Activated naive CD4-positive, alpha-beta T cell treated with anti-CD3 and anti-CD28 coated beads, Interleukin-2, amount 10 ng/mL, durations not matched to agents 7 days and 5 days (primary cell): ENCODE measurements at regions not wholly inside any gene's neighbourhood (a gene's known extent, or its start where the extent isn't known, plus 50 kb on each side); places are given as distances from the start of the nearest gene placed in this dataset.
A peak's percentile ranks its signal among the peaks of the same experiment; 100 is the strongest.

Experiments used
- CTCF ChIA-PET: fragments of 350-600 bp; sonication (Branson Sonifier 250); formaldehyde crosslinking; loops from one replicate; lab custom pipeline; 2021; ENCODE audit warnings: antibody characterized with exemption; lab: Charles Lee
- DNase-seq: peaks from one replicate; pipeline ENCODE4 v3.0.0-alpha.2; 2020
- H3K27ac Mint-ChIP-seq: one replicate; pipeline ENCODE4 v1.8.0; 2021; ENCODE audit warnings: mild to moderate bottlenecking, moderate library complexity, mixed read lengths
- H3K27me3 Mint-ChIP-seq: one replicate; pipeline ENCODE4 v1.8.0; 2021; ENCODE audit warnings: mild to moderate bottlenecking, mixed read lengths
- H3K36me3 Mint-ChIP-seq: one replicate; pipeline ENCODE4 v1.8.0; 2021; ENCODE audit warnings: mixed read lengths
- H3K4me1 Mint-ChIP-seq: one replicate; pipeline ENCODE4 v1.8.0; 2021; ENCODE audit warnings: mixed read lengths
- H3K4me3 Mint-ChIP-seq: one replicate; pipeline ENCODE4 v1.8.0; 2021; ENCODE audit warnings: mild to moderate bottlenecking, moderate library complexity, mixed read lengths
- H3K9me3 Mint-ChIP-seq: one replicate; pipeline ENCODE4 v1.8.0; 2021; ENCODE audit warnings: mixed read lengths

DNA sequence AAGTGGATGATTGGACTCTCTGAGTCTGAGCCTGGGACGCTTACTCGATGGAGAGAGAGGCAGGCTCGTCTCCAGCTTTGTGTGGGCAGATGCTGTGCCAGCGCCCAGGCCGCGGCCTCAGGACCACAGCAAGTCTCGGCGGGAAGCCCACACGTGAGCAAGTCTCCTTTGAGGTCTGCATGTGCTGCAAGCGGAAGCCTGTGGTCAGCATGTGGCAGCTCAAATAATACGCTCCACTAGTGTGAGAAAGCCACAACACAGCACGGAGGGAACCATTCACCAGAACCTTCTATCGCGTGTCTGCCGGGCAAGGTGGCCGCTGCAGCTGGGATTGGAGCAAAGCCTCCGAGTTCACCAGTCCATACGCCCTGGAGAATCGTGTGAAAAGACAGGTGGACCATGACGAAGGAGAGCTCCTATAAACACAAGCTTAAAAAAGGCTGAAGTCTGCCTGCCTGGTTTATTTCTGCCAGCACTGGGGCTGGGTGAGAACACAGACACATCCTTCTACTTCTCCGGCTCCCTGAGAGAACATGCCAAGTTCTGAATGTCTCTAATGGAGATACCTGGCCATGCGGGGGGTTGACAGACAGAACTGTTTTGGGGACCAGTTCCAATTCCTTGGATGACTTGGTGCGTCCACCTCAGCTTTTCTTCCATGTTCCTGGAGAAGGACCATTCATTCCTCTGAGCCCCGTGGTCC lies 82.0 kb upstream of the LRIG1 start:
- Mint-ChIP-seq H3K27ac (no peak overlapping the region), H3K4me1 (peaks cover 9% of the 10 kb centered on the region), H3K4me3 (no peak overlapping the region), H3K36me3 (no peaks in the 10 kb centered on the region), H3K9me3 (peaks cover 9% of the 10 kb centered on the region), H3K27me3 (peaks cover 21% of the 10 kb centered on the region)
- CTCF ChIA-PET: no interaction called here
- peak; percentile 43 for DNase-seq

DNA sequence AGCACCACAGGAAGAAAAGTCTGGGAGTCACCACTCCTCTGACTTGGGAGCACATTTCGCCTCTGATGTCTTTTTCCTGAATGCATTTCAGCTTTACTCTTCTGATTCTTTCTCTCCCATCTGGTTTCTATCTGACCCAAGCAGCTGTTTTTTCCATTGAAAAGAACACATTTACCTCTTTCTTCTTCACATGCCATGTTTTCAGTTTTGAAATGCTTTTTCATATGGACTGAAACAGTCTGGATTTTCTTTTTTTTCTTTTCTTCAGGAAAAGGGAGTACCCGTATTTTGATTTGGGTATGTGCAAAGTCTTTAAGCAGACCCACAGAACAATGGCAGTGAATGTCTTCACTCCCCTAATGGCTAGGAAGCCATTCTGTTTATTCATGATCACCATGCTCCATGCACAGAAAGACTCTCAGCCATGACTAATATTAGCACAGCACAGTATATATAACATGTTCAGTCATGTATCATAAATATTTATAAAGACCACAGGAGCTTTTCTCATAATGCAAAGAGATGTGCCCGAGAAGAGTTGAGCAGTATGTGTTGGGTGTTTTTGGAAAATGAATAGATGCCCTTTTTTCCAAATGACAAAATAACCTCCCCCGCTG lies 82.7 kb upstream of the LRIG1 start:
- CTCF ChIA-PET: no interaction called here
- peaks cover 17% of the 10 kb centered on the region for H3K27me3 Mint-ChIP-seq
- H3K27ac Mint-ChIP-seq: no peak overlapping the region
- DNase-seq: no peak
- no peak overlapping the region for H3K4me3 Mint-ChIP-seq
- no peaks in the 10 kb centered on the region for H3K36me3 Mint-ChIP-seq
- peaks cover 9% of the 10 kb centered on the region for H3K4me1 Mint-ChIP-seq
- peaks cover 6% of the 10 kb centered on the region for H3K9me3 Mint-ChIP-seq

DNA sequence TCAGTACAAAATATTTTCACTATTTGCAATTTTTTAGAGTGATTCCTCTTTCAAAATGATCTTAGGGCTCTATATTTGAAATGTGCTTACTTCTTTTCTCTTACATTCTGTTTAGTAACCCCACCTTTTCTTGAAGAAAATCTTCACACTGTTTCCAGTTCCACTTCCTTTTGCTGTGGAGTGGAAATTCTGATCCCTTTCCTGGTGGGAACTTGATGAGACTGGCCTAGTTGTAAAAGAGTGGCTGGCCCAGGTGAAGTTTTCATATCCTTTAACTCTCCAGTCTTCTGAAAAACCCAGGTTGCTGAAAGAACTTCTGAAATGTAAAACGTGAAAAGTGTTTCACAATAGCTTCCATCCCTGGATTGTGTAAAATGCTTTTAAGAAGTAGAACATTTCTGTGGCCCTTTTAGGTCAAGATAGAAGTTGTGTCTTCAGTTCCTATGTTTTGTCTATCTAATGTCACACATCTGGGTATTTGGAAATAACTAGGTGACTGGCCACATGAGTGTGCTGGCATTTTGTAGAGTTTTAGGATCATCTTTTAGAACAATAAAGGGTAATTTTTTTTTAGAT lies 84.8 kb upstream of the LRIG1 start:
- CTCF ChIA-PET: no interaction called here
- H3K4me1 Mint-ChIP-seq: peaks cover 9% of the 10 kb centered on the region
- no peak overlapping the region for H3K27ac Mint-ChIP-seq
- no peak for DNase-seq
- no peak overlapping the region for H3K4me3 Mint-ChIP-seq
- no peaks in the 10 kb centered on the region for H3K36me3 Mint-ChIP-seq
- no peaks in the 10 kb centered on the region for H3K9me3 Mint-ChIP-seq
- H3K27me3 Mint-ChIP-seq: peaks cover 12% of the 10 kb centered on the region

DNA sequence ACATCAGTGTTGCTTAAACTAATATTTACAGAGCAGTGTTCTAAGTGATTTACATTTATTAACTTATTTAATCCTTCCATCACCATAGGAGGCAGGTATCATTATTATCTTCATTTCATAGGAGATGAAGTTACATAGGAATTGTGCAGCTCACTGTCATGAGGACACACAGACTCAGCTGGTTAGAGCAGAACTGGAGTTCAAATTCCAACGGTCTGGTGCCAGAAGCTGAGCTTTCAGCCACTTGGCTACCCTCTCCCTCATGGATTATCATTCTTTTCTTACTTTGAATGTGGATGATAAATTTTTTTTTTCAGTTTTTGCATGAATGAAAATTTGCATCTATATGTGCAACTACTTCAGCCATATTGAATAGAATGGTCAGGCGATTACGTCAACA lies 86.0 kb upstream of the LRIG1 start:
- Mint-ChIP-seq H3K4me3 (no peak overlapping the region), H3K9me3 (no peaks in the 10 kb centered on the region), H3K4me1 (peaks cover 9% of the 10 kb centered on the region), H3K27me3 (peaks cover 12% of the 10 kb centered on the region), H3K27ac (no peak overlapping the region), H3K36me3 (no peaks in the 10 kb centered on the region)
- CTCF ChIA-PET: no interaction called here
- no peak for DNase-seq

DNA sequence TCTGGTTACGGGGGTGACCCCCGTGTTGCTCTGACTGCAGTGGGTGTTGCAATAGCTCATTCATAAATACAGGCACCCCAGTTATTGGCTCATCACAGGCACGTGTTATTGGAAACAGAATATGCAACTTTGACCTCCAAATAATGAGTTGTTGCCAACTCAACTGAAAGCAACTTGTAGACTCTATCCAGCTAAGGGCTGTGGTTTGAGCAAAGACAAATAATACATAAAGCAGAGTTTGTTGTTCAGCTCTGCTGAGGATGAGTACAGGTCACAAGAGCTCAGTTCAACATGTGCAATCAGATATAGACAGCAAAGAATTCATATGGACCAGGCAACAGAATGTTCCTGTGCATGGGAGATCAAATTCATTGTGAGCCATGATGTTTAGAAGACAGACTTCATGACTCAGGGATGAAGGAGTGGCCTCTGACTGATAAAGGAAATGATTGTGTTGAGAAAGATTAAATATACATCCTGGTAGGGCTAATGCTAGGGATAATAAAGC lies 87.6 kb upstream of the LRIG1 start:
- DNase-seq: no peak
- CTCF ChIA-PET: no interaction called here
- no peaks in the 10 kb centered on the region for H3K9me3 Mint-ChIP-seq
- H3K4me3 Mint-ChIP-seq: no peak overlapping the region
- H3K36me3 Mint-ChIP-seq: no peaks in the 10 kb centered on the region
- H3K27ac Mint-ChIP-seq: no peak overlapping the region
- H3K27me3 Mint-ChIP-seq: peaks cover 15% of the 10 kb centered on the region
- H3K4me1 Mint-ChIP-seq: peaks cover under 1% of the 10 kb centered on the region

DNA sequence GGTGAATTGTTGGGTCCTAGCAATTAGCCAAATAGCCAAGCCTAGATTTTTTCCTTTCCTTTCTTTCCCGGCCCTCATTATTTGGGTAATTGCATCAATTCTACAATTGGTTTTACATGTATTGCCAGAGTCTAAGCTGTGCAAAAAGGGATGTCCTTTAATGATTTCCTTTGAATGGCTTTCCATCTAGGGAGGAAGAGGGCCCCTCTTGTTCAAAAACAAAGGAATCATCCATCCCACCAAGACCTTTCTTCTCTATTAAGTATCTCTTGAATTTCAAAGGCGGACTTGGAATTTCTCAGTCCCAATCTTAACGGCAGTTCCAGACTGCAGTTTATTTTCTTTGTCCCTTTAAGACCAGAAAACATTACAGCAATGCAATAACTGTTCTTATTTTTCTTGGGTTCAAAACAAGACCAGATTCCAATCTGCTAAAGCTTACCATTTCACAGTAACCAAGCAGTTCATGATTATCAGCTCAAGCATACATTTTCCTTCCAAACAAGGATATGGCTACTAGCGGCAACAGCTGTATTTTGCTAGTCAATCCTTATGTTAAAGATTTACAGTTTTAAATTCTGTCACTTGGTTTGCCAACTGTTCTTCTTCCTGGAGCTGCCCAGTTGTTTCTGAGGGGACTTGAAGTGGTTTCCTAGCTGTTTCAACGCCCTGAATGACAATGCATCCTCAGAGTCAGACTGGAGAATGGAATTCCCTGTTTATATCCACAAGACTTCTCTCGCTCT lies 91.4 kb upstream of the LRIG1 start:
- no peak for DNase-seq
- Mint-ChIP-seq H3K36me3 (no peaks in the 10 kb centered on the region), H3K4me3 (no peak overlapping the region), H3K9me3 (no peaks in the 10 kb centered on the region), H3K27ac (no peak overlapping the region), H3K27me3 (peaks cover 13% of the 10 kb centered on the region), H3K4me1 (no peaks in the 10 kb centered on the region)
- CTCF ChIA-PET: no interaction called here

DNA sequence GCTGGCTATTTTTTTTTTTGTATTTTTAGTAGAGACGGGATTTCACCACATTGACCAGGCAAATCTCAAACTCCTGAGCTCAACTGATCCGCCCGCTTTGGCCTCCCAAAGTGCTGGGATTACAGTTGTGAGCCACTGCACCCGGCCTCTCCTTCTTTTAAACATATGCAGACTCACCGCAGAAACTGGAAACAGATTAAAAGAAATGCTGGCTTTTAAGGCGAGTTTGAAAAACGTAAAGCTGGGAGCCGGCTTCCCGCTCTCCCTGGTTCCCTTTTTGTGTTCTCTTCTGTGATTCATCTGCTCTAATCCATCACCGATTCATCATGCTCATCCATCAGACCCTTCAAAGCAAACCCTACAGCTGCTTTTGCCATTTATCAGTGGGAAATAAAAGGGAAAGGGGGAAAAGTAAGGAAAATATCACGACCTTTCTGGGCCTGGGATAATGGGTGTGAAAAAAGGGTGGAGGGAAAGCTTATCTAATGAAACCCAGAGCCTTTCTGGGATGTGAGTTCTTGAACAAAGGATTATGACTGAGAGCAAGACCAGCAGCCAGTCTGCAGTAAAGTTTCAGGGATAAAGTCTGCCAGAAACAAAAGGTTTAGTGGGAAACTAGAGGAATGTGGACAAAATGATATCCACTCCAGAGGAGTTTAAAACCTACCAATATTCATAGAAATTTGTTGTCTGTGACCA lies 92.3 kb upstream of the LRIG1 start:
- Mint-ChIP-seq H3K4me3 (no peak overlapping the region), H3K36me3 (no peaks in the 10 kb centered on the region), H3K27me3 (peaks cover 13% of the 10 kb centered on the region), H3K27ac (no peak overlapping the region), H3K4me1 (no peaks in the 10 kb centered on the region), H3K9me3 (no peaks in the 10 kb centered on the region)
- DNase-seq: no peak
- CTCF ChIA-PET: no interaction called here

DNA sequence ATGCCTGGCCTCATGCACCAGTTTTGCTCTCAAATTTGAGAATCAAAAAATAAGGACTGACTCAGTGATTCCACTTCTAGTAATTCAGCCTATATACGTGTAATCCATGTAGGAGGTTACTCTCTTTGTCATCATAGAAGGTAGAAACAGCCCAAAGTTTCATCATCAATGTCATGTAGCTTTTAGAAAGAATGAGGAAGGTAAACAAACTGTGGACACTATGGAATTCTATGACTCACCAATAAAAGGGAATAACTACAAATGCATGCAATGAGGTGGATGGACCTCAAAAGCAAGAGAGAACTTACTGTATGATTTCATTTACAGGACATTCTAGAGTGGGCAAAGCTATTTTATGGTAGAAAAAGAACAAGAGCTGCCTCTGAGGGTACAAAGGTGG lies 93.2 kb upstream of the LRIG1 start:
- H3K9me3 Mint-ChIP-seq: no peaks in the 10 kb centered on the region
- CTCF ChIA-PET: no interaction called here
- H3K4me1 Mint-ChIP-seq: no peaks in the 10 kb centered on the region
- no peaks in the 10 kb centered on the region for H3K36me3 Mint-ChIP-seq
- H3K4me3 Mint-ChIP-seq: no peak overlapping the region
- H3K27me3 Mint-ChIP-seq: peaks cover 13% of the 10 kb centered on the region
- no peak overlapping the region for H3K27ac Mint-ChIP-seq
- no peak for DNase-seq

DNA sequence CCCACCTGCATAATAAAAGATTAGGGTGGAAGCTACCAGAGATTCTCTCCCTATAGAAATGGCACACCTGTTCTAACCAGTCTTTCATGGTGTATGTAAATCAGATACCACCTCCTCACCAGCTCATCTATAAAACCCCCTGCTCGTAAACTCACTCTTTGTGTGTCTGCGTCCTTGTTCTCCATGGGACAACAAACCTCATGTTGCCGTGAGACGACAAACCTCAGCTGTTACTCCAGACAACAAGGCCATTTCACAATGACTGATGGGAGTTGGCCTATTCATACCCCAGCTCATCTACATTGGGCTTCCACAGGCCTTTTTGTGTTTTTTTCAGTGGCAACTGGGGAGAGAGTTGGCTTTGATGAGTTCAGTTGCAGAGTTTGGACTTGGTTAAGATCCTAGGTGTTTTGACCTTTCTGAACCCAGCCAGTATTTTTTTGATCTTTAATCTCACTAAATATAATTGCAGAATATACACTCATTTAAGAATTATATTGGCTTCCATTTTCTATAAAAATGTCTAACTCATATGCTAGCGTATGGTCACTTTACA lies 96.6 kb upstream of the LRIG1 start:
- H3K9me3 Mint-ChIP-seq: no peaks in the 10 kb centered on the region
- H3K27ac Mint-ChIP-seq: no peak overlapping the region
- H3K4me3 Mint-ChIP-seq: no peak overlapping the region
- H3K4me1 Mint-ChIP-seq: no peaks in the 10 kb centered on the region
- DNase-seq: no peak
- peaks cover 14% of the 10 kb centered on the region for H3K27me3 Mint-ChIP-seq
- H3K36me3 Mint-ChIP-seq: no peaks in the 10 kb centered on the region
- CTCF ChIA-PET: no interaction called here

DNA sequence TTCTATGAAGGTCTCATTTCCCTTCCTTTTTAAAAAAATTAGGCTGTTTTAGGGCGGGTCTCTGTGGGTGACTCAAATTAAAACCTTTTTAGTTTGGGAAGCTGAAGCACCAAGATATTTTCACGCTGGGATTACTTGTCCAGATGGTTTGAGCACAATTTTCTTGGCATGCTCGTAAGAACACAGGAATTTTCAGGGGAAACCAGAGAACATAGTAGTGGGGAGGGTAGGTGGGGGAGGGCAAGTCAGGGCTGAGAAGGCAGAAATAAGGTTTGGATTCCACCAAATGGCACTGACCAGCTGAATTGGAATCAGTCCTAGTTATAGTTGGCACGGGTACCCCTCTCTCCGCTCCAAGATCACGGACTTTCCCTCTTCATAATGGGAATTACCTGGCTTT lies 97.3 kb upstream of the LRIG1 start:
- Mint-ChIP-seq H3K9me3 (no peaks in the 10 kb centered on the region), H3K36me3 (no peaks in the 10 kb centered on the region), H3K27ac (no peak overlapping the region), H3K27me3 (peaks cover 7% of the 10 kb centered on the region), H3K4me1 (peaks cover 7% of the 10 kb centered on the region), H3K4me3 (no peak overlapping the region)
- no peak for DNase-seq
- CTCF ChIA-PET: no interaction called here

DNA sequence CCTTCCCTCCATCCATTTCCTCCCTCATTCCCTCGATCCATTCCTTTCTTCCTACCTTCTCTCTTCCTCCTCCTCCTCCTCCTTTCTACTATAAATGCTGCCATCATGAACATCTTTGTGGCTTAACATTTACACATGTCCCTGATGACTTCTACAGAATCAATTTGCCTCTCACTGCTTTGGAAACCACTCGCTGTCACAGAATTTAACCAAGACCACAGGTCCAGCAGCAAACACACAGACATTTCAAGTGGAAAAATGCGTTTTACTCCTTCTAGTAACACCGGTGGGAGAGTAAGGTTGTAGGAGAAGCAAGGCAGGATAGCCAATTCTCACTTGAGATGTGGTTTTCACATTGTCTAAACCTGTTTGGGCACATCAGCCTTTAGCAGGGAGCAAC lies 101.4 kb upstream of the LRIG1 start:
- Mint-ChIP-seq H3K9me3 (no peaks in the 10 kb centered on the region), H3K4me1 (peaks cover 16% of the 10 kb centered on the region), H3K36me3 (no peaks in the 10 kb centered on the region), H3K4me3 (no peak overlapping the region), H3K27ac (no peak overlapping the region), H3K27me3 (peaks cover 9% of the 10 kb centered on the region)
- CTCF ChIA-PET: no interaction called here
- no peak for DNase-seq

DNA sequence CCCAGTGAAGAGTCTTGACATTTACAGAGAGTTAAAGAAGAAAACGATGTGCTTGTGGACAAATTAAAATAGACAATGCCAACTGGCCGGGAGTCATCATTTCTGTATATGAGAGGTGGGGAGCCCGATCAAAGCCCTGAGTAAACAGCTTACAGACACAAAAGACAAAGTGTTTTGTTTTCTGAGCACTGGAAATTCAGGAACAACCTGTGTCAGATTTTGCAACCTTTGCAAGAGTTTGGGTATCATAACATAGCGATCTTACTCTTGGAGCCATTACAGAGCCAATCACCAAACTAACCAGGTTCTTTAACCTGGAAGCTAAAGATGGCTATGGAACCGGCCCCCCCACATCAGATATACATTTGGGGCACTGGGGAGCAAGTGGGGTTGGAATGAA lies 101.9 kb upstream of the LRIG1 start:
- peaks cover 16% of the 10 kb centered on the region for H3K4me1 Mint-ChIP-seq
- H3K36me3 Mint-ChIP-seq: no peaks in the 10 kb centered on the region
- no peak overlapping the region for H3K27ac Mint-ChIP-seq
- peaks cover 9% of the 10 kb centered on the region for H3K27me3 Mint-ChIP-seq
- DNase-seq: no peak
- H3K4me3 Mint-ChIP-seq: no peak overlapping the region
- no peaks in the 10 kb centered on the region for H3K9me3 Mint-ChIP-seq
- CTCF ChIA-PET: no interaction called here

DNA sequence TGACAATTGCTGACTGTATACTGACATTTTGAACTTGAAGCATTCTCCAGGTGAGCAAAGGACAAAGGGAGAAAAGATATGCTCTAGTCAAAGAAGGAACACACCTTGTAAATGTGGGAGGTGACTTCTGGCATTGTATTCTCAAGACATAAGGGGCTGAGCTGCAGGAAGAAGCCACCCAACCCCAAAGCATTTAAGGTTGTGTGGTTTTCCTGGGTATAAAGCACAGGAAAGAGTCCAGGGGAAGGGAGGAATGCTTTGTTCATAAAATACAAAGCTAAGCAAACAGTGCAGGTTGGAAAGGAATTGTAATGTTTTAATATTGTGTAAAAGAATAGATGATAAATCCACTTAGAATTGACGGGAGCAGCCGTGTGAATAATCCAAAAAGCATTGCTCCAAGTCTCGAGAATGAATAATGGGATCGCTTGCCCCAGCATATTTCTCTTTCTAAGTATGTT lies 102.4 kb upstream of the LRIG1 start:
- Mint-ChIP-seq H3K9me3 (no peaks in the 10 kb centered on the region), H3K27ac (no peak overlapping the region)
- CTCF ChIA-PET: no interaction called here

DNA sequence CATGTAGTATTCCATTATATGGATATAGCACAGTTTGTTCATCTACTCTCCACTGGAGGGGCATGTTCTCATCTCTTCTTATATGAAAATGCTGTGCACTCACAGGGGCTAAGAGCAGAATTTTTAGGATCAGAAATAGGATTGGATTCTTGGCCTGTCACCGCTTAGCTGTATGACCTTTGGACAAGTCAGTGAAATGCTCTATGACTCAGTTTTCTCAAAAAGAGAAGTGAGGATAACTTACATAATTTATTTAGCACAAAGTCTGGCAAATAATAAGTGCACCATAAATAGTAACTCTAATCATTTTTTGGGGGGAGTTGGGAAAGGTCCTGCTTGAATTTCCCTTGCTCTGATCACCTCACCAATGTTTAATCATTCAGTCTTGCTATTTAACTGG lies 103.7 kb upstream of the LRIG1 start:
- peaks cover 16% of the 10 kb centered on the region for H3K4me1 Mint-ChIP-seq
- no peak overlapping the region for H3K4me3 Mint-ChIP-seq
- no peaks in the 10 kb centered on the region for H3K36me3 Mint-ChIP-seq
- H3K27me3 Mint-ChIP-seq: peaks cover 9% of the 10 kb centered on the region
- no peak overlapping the region for H3K27ac Mint-ChIP-seq
- no peaks in the 10 kb centered on the region for H3K9me3 Mint-ChIP-seq
- CTCF ChIA-PET: no interaction called here
- DNase-seq: no peak

More for the DNA sequence above, 102.4 kb upstream of the LRIG1 start:
- no peak for DNase-seq
- Mint-ChIP-seq H3K4me3 (no peak overlapping the region), H3K4me1 (peaks cover 16% of the 10 kb centered on the region), H3K27me3 (peaks cover 9% of the 10 kb centered on the region), H3K36me3 (no peaks in the 10 kb centered on the region)
